ENCODE measurements at regions not wholly inside any gene's neighbourhood (a gene's known extent, or its start where the extent isn't known, plus 50 kb on each side); places are given as distances from the start of the nearest gene placed in this dataset.

DNA sequence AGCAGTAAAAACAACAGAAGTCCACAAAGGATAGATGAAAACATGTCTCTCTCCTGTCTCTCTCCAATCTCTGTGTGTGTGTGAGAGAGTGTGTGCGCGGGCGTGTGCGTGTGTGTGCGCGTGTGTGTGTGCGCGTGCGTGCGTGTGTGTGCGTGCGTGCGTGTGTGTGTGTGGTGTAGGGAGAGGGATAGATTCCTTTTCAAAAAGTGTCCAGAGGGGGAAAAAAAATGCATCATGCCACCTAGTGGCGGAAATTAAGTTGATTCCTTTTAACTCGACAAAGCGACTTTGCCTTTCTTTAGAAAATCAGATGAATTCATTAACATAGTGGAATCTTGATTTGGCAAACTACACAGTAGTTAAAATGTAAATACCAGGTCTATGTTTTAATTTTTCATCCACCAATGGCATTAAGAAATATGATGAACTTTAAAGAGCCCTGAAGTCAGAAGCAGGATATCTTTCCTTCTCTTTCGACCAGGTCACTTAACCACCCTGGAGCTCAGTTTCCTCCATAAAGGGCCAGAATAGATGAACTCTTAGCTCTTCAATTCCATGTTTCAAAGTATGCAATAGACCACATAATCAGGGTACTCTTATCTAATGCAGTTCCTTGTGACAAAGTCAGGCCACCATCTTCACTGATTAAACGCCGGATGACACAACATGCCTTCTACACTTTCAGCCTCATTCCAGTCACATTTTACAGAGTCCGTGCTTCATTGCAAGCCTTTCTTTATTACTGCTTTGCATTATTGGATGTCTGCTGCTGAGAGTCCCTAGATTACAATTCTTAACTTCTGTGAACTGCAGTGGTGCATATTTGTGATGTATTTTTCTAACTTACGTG lies 162.8 kb downstream of the FBXO8 start:
- DNase-seq (ENCODE audit: low spot score) = peak; percentile 76

DNA sequence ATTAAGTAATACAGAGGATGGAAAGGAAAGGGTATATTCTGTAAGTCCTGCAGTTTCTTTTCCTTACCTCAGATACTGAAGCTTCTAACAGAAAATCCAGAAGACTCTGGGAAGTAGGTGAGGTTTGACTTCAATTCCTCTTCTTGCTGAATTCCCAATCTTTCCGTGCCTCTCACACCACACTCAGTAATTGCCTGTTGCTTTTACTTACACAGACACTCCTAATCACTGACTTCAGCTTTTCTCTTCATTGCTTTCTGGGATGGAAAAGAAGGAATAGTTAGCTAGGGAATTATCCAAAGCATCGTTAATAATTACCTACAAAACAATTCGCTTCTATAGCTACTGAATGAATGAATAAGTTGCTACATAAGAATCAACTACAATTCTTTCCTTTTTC lies 163.6 kb downstream of the FBXO8 start:
- no peak for DNase-seq (ENCODE audit: low spot score)

DNA sequence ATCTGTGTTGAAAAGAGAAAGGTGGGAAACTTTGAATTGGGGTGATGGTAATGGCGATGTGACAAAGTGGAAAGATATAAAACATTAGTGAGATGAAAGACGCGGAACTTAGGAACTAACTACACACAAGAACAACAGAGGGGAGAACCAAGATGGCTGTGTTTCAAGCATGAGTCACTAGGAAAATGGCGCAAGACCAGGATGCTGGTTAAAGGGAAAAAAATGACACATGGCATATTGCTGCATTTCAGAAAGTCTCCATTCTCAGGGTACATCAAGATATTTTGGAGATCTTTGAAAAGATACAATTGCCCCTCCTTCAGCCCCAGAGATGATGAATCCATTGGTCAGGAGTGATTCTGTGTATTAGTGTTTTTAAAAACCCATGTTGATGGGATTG lies 164.4 kb downstream of the FBXO8 start:
- DNase-seq (ENCODE audit: low spot score) = no peak

DNA sequence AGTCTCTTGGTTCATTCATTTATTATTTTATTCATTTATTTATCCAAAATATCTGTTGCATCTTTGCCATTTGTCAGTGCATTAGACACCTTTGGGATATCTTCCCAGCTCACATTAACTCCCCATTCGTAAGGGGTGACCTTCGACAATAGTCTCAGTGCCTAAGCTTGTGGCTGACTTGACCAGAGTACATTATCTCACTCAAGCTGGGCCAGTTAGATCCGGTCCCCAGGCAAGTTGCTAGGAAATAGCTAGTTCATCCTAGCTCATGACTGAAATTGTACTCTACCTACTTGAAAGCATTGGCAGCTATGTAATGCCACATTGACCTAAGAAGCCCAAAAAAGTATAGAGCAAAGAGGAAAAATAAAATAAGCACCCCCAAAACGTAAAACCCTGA lies 165.3 kb downstream of the FBXO8 start:
- no peak for DNase-seq (ENCODE audit: low spot score)

DNA sequence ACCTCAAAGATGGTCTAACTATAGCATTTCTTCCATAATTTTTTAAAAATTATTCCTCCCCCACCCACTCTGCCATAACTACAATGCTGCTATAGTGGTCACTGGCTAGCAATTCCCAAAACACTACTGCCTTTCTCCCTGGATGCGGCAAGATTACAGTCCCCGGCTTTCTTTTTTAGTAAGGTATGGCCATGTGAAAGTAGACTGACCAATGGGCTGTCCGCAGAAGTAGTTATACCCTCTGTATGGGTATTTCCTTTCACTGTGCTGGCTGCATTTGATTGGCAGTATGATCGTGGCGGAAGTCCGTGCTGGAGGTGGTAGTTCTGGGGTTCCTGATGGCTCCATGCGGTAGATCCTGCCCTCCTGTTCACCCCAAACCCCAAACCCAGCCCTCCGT lies 166.0 kb downstream of the FBXO8 start:
- DNase-seq (ENCODE audit: low spot score) = no peak

DNA sequence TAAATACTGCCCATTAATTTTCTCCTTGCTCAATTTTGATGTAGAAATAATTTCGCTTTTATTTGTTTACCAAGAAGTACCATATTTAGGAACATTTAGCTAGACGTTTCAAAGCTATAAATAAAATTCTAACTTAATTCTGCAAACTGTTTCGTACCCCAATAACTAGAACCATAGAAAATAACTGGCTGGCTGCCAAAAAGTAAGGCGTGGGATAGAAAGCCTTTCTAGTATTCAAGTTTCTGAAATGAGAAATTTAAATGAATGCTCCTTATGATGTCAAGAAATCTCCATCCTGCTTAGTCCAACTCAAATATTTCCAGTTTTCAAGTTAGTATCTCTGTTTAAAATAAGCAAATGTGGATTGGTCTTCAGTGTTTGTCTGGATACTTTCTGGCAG lies 167.4 kb downstream of the FBXO8 start:
- no peak for DNase-seq (ENCODE audit: low spot score)

DNA sequence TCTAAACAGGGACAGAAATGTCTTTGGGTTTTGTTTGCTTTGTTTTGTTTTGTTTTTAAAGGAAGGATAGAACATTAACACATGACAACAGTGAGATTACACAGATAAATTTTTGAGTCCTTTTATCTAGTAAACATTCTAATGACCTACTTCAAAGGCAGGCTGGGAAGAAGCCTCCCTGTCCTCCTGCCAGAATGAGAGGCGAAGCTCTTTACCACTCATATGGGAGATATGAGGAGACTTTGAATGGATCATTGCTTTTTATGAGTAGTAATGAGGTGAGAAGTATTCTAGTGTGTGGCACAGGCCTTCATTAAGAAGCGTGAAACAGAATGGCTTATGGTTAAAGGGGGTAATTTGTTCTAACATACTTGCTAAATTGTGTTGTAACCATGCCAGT lies 172.0 kb downstream of the FBXO8 start:
- no peak for DNase-seq (ENCODE audit: low spot score)

DNA sequence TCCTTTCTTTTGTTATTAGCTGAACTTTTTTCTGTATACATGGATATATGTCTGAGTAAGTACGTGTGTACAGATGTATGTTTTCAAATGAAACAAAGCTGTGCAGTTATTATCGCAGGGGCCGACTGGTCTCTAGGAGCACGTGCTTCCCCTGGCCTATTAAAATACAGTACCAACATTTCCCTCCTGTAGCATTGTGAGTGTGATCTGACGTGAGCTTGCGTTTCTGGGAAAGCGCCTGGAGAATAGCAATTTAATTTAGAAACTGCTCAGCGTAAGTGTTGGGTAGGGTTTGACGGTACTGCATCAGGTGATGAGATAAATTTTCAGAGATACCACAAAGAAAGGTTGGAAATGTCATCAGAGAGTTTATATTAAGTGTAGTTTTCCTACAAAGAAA lies 173.3 kb downstream of the FBXO8 start:
- no peak for DNase-seq (ENCODE audit: low spot score)

DNA sequence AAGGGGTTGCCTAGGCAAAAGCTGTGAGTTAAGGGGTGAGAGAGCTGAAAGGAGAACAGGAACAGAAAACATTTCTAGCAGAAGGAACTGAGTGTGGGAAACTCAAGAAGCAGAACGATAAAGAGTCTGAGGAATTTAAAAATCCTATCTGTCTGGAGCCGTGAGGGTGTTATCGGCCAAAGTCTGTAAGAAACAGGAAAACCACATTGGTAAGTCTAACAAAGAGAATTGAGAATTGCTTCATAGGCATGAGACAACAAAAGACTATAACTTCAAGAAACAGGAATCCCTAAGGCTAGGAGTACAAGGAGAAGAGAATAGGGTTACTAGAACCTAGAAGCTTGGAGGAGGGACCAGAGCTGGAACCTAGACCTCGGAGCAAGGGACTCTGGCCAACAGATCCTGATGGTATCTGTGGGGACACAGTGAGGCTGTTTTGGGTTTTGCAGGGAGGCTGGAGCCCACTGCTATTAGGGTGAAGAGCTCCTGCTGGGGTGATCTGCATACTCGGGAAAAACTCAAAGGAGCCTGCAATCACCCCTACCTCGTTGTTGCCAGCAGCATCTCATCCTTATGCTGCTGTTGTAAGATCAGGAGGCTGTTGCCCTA lies 175.6 kb downstream of the FBXO8 start:
- no peak for DNase-seq (ENCODE audit: low spot score)

DNA sequence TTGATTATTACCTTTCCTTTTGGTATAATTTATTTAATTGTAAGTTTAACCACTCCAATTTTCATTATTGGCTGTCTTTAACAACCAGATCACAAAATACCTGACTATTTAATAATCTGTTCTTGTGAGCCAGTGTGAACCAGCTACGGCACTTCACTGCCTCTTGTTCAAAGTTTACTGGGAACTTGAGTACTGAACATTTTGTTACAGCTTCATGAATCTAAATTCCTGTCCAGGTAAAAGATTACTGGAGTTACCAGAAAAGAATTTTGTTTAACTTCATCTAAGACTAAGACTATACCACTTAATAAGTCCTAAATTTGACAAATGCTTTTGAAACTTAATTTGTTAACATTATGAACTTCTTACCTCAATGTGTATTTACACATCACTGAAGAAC lies 178.3 kb downstream of the FBXO8 start:
- DNase-seq (ENCODE audit: low spot score) = no peak

DNA sequence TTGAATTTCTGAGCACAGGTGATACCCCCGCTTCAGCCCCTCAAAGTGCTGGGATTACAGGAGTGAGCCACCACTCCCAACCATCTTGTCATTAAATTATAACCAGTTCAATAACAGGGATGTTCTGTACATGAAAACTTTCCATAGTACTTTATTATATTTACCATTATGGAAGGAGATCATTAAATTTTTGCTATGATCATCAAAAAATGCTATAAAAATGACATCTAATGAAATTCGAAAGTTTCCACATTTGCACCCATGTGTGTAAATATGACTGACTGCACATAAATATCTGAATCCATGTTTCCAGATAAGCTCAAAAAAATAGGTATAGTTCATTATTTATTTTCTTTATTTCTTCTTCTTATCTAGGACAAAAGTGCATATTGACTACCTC lies 182.6 kb downstream of the FBXO8 start:
- no peak for DNase-seq (ENCODE audit: low spot score)

DNA sequence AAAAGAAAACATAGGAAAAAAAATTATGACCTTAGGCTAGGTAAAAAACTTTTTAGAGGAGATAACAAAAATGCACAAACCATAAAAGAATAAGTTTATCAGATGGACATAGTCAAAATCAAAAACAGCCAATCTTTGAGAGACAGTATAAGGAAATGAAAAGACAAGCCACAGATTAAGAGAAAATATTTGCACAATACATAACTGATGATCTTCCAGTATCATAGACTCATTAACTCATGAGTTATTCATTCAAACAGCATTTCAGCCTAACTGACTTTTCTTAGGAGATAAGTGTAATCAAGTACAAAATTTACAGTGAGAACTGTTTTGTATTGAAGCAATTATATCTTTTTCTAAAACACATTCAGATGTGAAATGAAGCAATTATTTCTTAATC lies 183.8 kb downstream of the FBXO8 start:
- DNase-seq (ENCODE audit: low spot score) = no peak

DNA sequence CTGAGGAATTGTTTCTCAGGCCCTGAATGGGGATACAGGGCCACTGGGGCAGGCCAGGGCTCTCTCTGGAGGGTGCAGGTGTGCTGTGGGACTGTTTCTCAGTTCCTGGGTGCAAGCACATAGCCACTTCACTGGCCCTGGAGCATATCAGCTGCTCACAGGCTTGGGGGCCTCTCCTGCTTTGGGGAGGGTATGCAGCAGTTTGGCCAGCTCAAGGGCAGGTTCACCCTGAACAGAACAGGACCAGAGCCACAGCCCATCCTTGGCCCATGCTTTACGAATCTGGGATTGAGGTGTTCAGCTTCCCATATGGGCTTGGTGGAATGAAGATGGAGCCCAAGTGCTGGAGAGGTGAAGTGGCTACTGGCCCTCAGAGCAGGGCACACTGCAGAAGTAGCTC lies 186.5 kb downstream of the FBXO8 start:
- no peak for DNase-seq (ENCODE audit: low spot score)

DNA sequence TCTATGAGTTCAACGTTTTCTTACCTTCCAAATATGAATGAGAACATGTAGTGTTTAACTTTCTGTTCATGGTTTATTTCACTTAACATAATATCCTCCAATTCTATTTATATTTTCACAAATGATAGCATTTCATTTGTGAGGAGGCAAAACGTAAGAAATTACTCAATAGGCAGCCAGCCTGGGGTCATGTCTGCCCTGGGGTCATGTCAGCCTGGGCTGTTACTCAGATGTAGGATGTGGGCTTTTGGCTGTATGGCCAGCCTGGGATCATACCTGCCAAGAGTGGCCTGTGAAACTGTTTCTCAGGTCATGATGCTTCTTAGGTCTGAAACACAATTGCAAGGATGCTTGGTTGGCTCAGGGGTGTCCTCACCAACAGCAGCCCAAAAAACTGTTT lies 187.0 kb downstream of the FBXO8 start:
- DNase-seq (ENCODE audit: low spot score) = no peak

DNA sequence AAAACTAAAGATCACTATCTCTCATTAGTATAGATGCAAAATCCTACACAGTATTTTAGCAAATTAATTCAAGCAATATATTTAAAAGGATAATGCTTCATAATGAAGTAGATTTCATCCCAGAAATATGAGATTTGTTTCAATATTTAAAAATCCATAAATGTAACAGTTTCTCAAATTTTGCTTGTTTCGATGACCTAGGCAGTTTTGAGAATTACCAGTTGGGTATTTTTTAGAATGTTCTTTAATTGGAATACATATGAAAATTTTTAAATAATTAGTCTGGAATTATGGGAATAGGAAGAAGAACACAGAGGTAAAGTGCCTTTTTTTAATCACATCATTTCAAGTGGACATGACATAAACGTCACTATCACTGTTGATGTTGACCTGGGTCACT lies 192.3 kb downstream of the FBXO8 start:
- no peak for DNase-seq (ENCODE audit: low spot score)

DNA sequence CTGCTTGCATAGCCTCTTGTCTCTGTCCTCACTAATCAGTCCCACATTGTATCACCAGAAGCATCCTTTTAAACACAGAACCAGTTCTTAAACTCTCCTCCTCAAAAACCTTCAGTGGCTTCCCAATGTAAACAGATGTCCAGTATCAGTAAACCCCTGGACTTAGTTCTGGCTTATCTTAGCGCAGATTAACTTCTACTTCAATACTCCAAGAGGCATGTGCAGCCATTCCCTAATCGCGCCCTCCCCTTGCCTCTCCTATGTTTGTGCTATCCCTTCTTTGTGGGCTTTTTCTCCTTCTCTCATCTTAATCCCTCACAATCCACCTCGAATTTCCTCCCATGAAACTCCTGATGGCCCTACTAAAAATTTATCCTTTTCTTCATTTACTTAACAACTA lies 193.8 kb downstream of the FBXO8 start:
- DNase-seq (ENCODE audit: low spot score) = no peak

DNA sequence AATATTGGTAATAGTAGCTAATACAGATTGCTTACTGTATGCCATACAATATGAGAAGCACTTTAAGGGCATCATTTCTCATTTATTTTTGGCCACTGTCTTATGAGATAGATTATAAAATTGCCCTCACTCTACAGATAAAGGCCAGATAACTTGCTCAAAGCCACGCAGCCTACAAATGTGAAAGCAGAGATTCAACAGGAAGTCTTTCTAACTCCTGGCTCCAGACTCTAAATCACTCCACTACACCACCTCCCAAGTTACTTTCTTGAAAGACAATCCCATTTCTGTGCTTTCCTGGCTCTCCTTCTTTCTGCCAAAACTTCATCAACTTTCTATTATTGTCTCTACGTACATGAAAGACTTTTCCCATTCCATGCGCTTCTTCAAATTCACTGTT lies 194.7 kb downstream of the FBXO8 start:
- no peak for DNase-seq (ENCODE audit: low spot score)

DNA sequence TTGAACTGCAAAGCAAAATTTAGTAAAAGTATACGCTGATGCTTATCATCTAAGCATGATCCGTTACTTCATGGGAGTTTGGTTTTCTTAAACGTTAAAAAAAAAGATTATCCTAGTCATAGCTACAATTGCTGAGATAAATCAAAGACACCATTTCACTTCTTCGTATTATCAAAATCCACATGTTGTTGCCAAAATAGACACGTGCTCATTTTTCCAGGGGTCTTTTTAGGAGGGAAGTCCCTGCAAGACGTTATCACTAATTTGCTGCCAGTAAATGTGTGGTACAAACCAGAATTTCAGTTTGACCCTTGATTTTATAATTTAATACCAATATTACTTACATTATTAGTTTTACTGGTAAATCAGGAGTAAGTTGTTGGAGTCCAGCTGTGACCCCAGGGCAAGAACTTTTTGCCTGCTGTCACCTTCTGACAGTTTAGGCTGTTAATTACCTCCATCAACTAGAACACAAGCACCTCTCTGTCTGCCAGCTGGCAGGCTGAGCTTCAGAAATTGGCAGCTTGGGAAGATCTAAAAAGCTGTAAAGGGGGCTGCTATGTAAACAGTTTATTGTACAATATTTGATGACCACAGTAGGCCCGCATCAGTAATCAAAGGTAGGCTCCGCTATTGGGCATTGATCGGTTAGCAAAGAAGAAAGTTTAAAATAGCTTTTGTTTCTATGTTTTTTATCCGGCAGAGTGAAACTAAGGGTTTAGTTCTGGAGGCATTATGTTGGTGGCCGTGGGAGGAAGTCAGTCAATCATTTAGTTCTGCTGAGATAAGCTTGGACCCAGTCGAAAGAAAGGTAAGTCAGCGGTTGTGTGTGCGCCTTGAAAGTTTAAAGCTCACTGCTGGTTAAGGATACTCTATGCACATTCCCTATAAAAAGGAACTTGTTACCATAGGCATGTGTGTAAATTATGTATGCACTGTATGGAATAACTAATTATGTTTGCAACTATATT lies 196.4 kb downstream of the FBXO8 start:
- DNase-seq (ENCODE audit: low spot score) = no peak

DNA sequence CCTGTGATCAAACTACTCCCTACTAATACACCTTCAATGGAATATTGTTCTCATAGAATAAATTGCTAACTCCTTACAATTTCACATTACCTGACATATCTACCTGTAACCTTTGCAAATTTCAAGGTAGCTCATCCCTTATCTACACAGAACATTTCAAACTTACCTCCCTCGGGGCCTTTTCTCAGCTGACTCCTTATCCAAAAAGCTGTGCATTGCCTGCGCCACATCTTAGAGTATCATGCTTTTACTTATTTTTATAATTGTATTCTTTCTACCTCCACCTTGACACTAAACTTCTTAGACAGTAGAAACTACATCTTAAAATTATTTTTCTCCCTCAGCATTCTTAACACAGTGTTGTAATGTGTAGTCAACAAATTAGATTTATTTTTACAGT lies 198.5 kb downstream of the FBXO8 start:
- no peak for DNase-seq (ENCODE audit: low spot score)

DNA sequence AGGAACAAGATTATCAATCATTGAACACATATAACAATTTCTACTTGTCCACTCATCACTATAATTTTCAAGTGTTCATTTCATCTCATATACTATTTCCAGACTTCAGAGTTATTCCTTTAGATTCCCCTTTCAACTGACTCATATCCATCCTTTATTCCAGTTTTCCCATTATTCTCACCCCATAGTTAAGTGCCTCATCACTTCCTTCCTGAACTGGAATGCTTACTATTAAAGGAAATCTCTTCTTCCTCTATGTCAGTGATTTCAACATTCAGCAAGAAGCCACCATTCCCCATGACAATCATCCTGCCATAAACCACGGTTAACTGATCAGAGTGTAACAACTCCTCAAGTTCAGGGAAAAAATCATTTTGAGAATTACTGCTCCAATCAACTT lies 198.9 kb downstream of the FBXO8 start:
- DNase-seq (ENCODE audit: low spot score) = no peak

DNA sequence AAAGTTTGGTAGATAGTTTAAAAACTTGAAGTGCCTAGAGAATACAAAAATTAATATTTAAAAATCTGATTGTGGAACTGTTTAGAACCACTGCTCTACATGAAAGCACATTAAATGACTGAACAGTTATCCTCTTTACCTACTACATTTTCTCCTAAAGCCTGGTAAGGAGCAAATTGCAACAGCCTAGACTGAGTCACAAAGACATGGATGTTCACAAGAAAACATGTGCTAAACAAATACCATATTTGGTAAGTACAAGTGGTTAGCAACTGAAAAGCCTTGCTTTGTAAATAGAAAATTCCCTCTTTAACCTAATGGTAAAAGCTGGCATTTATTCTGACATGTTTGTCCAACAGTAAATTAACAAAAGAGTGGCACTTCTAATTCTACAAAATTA lies 203.1 kb downstream of the FBXO8 start:
- no peak for DNase-seq (ENCODE audit: low spot score)

DNA sequence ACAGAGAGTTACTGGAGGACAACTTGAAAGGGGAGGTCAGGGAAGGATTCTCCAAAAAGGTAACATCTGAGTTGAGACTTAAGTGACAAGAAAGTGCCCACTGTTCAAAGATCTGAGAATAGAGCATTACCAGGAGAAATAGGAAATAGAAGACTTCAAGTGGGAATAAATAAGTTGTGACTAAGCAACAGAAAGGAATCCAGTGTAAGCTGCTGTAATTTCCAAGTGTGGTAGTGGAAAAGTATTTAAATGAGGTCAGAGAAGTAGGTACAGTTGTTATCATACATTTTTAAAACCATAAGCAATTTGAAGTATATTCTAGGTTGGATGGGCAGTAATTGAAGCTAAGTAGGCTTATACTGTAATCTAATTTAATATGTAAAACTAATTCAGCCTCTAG lies 211.9 kb downstream of the FBXO8 start:
- DNase-seq (ENCODE audit: low spot score) = no peak

DNA sequence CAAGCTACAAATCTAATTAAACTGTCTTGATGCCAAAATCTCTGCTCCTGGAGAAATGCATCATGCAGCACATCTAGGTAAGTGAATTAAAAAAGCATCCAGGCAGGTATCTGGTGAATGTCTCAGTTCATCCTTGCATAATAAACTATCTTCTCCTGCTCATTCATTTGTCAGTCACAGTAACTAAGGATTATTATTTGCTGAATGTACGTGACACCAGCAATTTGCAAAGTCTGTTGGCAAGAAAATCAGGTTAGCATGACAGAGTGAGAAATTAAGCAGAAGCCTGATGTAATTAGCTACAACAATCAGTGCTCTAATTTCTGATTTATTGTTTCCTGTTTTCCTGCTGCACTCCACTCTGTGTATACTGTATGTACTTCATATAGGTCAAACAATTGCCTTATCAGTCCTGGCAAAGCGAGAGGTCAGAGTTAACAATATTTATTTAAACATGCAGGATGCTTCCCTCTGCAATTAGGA lies 213.6 kb downstream of the FBXO8 start:
- no peak for DNase-seq (ENCODE audit: low spot score)
